Activated CD4-positive, alpha-beta memory T cell treated with anti-CD3 and anti-CD28 coated beads for 36 hours (primary cell): ENCODE measurements at regions not wholly inside any gene's neighbourhood (a gene's known extent, or its start where the extent isn't known, plus 50 kb on each side); places are given as distances from the start of the nearest gene placed in this dataset.

Experiments used
- CTCF ChIA-PET: fragments of 350-600 bp; sonication (Branson Sonifier 250); formaldehyde crosslinking; loops from one replicate; lab custom pipeline; 2021; ENCODE audit warnings: antibody characterized with exemption, inconsistent platforms; lab: Charles Lee
- POLR2A ChIA-PET: fragments of 350-600 bp; sonication (Branson Sonifier 250); formaldehyde crosslinking; loops from one replicate; lab custom pipeline; 2021; ENCODE audit warnings: antibody characterized with exemption; lab: Charles Lee
- DNase-seq: peaks from one replicate; pipeline ENCODE4 v3.0.0-alpha.2; 2020
- H3K27ac Mint-ChIP-seq: one replicate; pipeline ENCODE4 v1.8.0; 2021; ENCODE audit warnings: mixed read lengths
- H3K27me3 Mint-ChIP-seq: one replicate; pipeline ENCODE4 v1.8.0; 2021; ENCODE audit warnings: mixed read lengths
- H3K36me3 Mint-ChIP-seq: one replicate; pipeline ENCODE4 v1.8.0; 2021; ENCODE audit warnings: mixed read lengths
- H3K4me1 Mint-ChIP-seq: one replicate; pipeline ENCODE4 v1.8.0; 2021; ENCODE audit warnings: low read depth, mixed read lengths
- H3K4me3 Mint-ChIP-seq: one replicate; pipeline ENCODE4 v1.8.0; 2021; ENCODE audit warnings: mild to moderate bottlenecking, mixed read lengths
- H3K9me3 Mint-ChIP-seq: one replicate; pipeline ENCODE4 v1.8.0; 2021; ENCODE audit warnings: mixed read lengths
- intact Hi-C: fragments of 100-400 bp; cut with micrococcal nuclease; formaldehyde crosslinking; loops from one replicate; pipeline ENCODE4 v1.15.1; 2023

DNA sequence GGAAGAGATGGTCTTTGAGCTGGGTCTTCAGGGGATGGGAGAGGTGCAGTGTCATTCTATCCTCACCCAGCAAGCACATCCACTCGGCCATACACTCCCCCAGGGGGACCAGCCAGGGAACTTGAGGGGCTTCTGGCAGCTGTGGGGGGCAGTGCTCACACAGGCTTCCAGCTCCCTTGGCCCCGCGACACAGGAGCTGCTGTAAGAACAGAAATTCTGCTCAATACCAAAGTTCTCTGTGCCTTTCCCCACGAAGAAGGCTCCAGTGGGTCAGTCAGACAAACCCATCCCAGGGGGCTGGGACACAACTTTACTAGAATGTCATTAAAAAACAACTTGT lies 289.1 kb upstream of the RTL1 start:
- H3K36me3 Mint-ChIP-seq = no peaks in the 10 kb centered on the region

DNA sequence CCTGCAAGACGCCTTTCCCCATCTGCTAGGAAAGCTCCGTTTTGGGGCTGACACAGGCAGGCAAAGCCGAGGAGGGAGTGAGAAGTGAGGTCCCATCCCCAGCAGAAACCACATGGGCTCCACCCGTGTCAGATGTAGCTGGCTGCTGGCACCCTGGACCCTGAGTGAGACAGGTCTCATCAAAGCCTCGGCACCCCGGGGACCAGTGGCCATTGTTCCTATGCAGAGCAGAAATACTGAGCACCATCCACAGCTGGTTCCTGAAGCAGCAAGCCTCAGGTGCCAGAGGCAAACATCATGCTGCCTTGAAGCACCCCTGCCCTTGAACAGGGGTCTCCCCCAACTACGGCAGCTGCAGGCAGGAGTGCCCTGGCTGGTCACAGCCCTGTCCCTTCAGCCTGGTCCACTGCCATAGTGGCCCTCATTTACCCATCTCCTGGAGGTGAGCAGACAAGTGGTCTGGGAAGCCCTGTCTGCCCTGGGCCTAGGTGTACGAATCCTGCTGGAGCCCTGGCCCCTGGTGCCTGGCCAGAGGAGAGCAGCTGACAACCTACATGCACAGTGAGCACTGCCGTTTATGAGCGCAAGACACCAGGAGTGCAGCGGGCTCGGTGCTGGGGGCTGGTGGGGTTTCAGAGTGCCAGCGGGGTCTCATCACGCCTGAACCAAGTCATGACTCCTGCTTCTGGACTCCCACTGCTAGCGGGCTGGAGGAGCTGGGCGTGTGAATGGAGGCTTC lies 289.8 kb upstream of the RTL1 start:
- intact Hi-C loops = no loop called here
- ChIA-PET POLR2A (no interaction called here), CTCF (no interaction called here)
- Mint-ChIP-seq H3K36me3 (no peaks in the 10 kb centered on the region), H3K27ac (no peak overlapping the region), H3K27me3 (peaks cover 2% of the 10 kb centered on the region), H3K4me1 (no peaks in the 10 kb centered on the region), H3K4me3 (no peak overlapping the region), H3K9me3 (no peaks in the 10 kb centered on the region)
- no peak for DNase-seq

More for the DNA sequence above, 289.1 kb upstream of the RTL1 start:
- intact Hi-C loops = no loop called here
- Mint-ChIP-seq H3K27ac (no peak overlapping the region), H3K4me3 (no peak overlapping the region), H3K4me1 (no peaks in the 10 kb centered on the region), H3K27me3 (peaks cover 2% of the 10 kb centered on the region), H3K9me3 (no peaks in the 10 kb centered on the region)
- POLR2A ChIA-PET = interaction anchor here (0.5 kb wide), 1 partner anchor 319 kb away, joined by 3 read pairs; no protein-coding TSS in a partner anchor
- CTCF ChIA-PET = no interaction called here
- no peak for DNase-seq

DNA sequence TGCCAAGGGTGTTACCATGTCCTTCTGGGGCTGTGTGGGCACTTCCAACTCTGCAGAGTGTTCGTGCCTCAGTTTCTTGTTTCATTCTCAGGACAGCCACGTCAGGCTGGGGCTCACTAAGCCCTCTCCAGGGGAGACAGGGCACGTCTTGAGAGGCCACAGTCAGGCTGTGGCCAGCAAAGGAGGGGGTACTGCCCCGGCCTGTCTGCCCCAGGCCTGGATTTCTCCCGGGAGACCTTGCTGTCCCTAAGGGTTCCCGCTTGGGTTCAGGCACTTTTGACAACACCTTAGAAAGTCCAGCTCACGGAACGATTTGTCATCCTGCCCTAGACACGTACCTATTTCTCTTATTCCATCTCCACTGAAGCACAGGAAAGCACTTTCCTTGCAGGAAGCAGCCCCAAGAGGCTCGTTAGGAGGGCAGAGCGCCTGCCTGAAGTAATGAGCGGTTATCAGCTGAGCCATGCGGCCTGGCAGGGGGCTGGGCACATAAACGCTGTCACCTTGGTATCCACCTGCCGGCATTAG lies 290.4 kb upstream of the RTL1 start:
- Mint-ChIP-seq H3K4me3 (no peak overlapping the region), H3K4me1 (no peaks in the 10 kb centered on the region), H3K27ac (no peak overlapping the region), H3K9me3 (no peaks in the 10 kb centered on the region), H3K27me3 (peaks cover 4% of the 10 kb centered on the region), H3K36me3 (no peaks in the 10 kb centered on the region)
- CTCF ChIA-PET = no interaction called here
- POLR2A ChIA-PET = no interaction called here
- no peak for DNase-seq
- intact Hi-C loops = no loop called here

DNA sequence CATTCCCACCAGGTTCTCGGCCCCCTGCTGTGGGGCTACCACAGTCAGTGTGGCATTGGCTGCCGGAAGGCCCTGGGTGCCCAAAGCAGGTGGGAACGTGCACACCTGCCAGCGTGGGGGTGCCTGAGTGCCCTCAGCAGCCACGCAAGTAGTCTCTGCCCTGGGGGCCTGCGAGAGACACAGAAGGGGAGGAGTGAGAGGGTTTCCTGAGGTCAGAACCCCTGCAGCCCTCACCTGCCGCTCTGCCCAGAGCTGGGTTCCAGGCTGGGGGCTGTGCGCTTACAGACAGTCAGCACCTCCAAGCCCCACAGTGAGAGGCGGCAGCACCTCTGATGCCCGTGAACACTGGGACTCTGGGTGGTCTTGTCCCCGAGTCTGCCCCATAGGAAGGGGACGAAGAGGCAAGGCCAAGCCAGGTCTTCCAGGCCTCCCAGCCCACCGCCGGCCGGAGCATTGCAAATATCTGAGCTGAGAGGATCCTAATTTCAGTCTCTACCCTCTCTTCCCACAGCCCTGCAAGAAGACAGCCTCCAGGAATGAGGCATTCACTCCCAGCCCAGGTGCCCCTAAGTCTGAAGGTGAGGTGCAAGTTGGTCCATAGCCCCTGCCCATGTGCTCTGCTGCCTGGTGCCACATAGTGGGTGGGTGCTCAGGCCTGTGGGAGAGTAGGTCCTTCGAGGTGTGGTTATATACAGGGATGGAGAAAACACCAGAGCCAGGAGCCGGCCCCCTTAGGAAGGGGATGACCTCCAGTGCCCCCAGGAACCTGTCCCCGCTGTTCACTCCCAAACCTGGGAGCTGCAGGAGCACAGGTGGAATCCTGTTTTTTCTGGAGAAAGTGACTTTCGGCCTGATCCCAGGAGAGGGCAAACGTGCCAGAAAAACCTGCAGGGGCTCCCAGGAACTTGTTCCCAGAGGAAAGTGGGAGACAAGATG lies 291.1 kb upstream of the RTL1 start:
- Mint-ChIP-seq H3K27me3 (peaks cover 4% of the 10 kb centered on the region), H3K27ac (no peak overlapping the region), H3K9me3 (no peaks in the 10 kb centered on the region), H3K36me3 (no peaks in the 10 kb centered on the region), H3K4me1 (no peaks in the 10 kb centered on the region), H3K4me3 (no peak overlapping the region)
- CTCF ChIA-PET = no interaction called here
- no peak for DNase-seq
- intact Hi-C loops = no loop called here
- POLR2A ChIA-PET = no interaction called here

DNA sequence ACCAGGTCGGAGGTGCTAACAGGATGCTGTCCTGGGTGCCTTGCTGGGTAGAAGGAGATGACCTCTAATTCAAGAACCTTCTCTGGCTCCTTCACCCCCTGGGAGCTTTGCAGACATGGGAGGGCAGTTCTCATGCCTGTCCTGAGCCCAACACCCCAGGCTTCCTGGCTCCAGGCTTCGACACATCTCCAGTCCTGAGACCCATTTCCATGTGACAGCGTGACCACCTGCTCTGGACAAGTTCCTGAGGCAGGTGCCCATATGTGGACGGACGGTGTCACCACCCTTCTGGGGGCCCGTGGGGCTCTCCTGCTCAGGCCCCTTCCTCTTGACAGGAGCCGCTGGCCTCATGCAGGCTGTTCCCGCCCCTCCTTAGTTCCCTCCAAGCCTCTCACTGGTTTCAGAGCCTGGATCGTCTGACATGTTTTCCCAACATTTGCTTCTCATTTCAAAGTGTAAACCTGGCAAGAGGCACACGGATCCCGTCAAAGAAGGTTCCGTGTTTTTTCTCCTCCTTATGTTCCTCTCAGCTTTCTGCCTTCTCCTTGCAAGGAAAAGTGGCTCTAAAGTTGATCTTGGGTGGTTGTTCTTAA lies 291.9 kb upstream of the RTL1 start:
- ChIA-PET CTCF (no interaction called here), POLR2A (no interaction called here)
- H3K27me3 Mint-ChIP-seq = peaks cover 4% of the 10 kb centered on the region
- no peaks in the 10 kb centered on the region for H3K36me3 Mint-ChIP-seq
- H3K4me3 Mint-ChIP-seq = no peak overlapping the region
- no peak overlapping the region for H3K27ac Mint-ChIP-seq
- intact Hi-C loops = no loop called here
- DNase-seq = no peak
- H3K4me1 Mint-ChIP-seq = no peaks in the 10 kb centered on the region
- no peaks in the 10 kb centered on the region for H3K9me3 Mint-ChIP-seq

DNA sequence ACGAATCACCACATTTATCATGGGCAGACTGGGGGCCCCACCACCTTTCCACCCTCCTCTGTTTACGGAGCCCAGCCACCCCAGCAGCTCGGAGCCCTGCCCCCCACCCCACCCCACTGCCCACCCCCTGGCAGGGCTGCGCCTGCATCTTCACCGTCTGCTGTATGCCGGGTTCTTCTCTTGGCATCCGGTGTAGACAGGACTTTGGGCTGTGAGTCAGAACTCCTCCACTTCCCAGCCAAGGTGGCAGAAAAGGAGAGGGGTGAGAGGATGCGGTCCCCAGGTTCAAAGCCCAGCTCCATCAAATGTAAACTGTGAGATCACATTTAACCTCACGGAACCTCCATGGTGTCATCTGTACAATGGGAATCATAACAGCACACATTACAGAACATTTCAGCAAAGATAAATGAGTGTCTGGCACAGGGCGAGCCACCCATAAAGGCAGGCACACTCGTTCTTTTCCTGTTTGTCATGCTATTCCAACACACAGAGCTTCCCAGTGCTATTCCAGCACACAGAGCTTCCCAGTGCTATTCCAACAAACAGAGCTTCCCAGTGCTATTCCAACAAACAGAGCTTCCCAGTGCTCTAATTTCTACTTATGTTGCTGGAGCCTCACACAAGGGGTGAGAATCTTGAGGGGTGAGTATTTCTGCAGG lies 292.7 kb upstream of the RTL1 start:
- peaks cover 4% of the 10 kb centered on the region for H3K27me3 Mint-ChIP-seq
- no peaks in the 10 kb centered on the region for H3K9me3 Mint-ChIP-seq

DNA sequence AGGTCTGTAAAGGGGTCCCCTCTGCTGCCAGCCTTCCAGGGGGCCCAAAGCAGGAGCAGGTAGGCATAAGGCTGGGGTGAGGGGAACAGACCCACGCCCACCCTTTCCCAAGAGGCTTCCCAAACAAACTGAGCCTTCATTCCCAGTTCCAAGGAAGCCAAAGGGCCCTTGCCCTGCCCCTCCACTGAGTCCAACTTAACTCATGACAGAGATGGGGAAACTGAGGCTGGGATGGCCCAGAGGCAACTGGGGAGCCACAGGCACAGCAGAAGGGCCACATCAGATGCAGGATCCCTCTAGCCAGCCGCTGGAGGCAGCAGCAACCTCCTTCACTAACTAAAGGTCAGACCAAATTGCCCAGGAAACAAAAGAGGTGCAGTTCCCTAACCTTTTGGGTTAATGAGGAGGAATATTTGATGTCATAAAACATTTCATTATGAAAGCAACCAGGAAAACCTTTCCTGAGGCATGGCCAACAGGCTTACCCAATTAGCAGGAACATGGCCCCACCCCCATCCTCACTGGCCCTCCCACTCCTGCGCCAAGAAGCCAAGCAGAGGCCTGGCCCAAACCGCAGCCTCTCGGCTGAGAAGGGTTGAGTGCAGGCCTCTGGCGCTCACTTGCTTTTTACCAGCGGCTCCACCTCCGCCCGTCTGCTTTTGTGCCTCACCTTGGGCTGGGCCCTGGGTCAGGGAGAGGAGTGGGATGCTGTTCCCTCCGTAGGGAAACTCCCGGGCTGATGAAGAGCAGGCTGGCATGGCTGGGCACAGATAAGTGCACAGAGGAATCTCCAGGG lies 293.5 kb upstream of the RTL1 start:
- H3K4me3 Mint-ChIP-seq = no peak overlapping the region
- no peaks in the 10 kb centered on the region for H3K4me1 Mint-ChIP-seq
- CTCF ChIA-PET = no interaction called here
- intact Hi-C loops = no loop called here
- POLR2A ChIA-PET = no interaction called here
- no peak for DNase-seq
- H3K9me3 Mint-ChIP-seq = no peaks in the 10 kb centered on the region
- H3K27me3 Mint-ChIP-seq = peaks cover 4% of the 10 kb centered on the region
- no peak overlapping the region for H3K27ac Mint-ChIP-seq
- no peaks in the 10 kb centered on the region for H3K36me3 Mint-ChIP-seq

More for the DNA sequence above, 292.7 kb upstream of the RTL1 start:
- DNase-seq = no peak
- H3K4me1 Mint-ChIP-seq = no peaks in the 10 kb centered on the region
- H3K4me3 Mint-ChIP-seq = no peak overlapping the region
- intact Hi-C loops = no loop called here
- no peaks in the 10 kb centered on the region for H3K36me3 Mint-ChIP-seq
- POLR2A ChIA-PET = no interaction called here
- CTCF ChIA-PET = no interaction called here
- H3K27ac Mint-ChIP-seq = no peak overlapping the region

DNA sequence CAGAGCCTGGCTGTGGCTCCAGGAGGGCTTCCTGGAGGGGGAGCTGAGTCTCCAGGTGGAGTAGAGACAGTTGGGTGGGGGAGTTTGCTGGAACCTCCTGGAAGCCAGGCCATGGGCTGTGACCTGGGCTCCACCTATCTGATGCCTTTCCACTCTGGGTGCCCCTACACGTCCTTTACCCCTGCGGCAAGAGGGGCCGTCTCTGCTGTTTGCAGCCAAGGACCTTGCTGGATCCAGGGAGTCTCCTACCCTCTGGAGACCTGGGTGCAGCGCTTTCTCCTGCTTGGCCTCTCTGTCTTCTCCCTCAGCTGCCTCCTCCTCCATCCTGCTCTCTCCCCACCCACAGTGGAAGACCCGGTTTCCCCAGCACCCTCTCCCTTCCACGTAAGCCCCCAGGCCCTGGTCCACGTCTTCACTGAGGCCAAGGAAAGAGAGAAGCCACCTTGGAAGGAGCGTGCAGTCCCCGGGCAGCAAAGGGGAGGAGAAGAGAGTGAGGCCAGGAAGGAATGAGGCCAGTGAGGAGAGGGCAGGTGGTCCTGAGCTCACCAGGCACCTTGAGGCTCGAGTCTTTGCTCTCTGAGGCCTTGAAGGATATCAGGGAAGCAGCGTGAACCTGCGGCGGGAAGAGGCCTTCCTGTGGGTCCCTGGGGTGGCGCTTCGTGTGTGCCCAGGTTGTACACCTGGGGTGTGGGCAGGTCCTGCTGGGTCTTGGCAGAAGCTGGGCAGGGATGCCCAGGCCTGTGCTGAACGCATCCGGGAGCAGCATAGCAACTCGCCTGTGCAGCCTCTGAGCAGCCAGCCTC lies 294.3 kb upstream of the RTL1 start:
- intact Hi-C loops = no loop called here
- H3K36me3 Mint-ChIP-seq = no peaks in the 10 kb centered on the region
- POLR2A ChIA-PET = no interaction called here

DNA sequence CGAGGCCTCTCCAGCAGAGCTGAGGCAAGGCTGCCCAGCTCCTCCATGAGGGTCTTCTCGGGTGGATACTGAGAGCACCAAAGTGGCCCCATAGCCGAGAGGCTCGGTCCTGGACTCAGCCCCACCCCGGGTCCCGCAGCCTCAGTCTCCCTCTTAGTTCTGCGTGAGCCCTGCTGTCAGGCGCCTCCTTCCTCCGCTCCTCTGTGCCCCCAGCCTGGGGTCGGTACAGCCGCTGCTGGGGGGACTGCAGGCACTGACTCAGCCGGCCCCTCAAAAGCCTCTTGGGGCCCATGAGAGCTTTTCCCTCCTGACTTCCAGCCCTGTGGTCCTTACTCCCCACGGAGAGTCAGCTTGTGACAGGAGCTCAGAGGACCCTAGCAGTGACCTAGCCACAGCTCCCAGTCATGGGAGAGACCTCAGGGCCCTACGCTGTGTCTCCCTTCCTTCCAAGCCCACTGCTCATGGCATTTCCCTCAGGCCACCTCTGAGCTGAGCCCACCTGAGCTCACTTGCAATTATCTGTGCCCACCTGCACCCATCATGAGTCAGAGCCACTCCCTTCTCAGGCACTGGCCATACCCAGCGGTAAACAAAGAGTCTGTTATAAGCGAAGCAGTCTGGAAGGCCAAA lies 295.0 kb upstream of the RTL1 start:
- intact Hi-C loops = no loop called here
- POLR2A ChIA-PET = no interaction called here

More for the DNA sequence above, 294.3 kb upstream of the RTL1 start:
- no peaks in the 10 kb centered on the region for H3K4me1 Mint-ChIP-seq
- no peaks in the 10 kb centered on the region for H3K9me3 Mint-ChIP-seq
- peaks cover 4% of the 10 kb centered on the region for H3K27me3 Mint-ChIP-seq
- CTCF ChIA-PET = no interaction called here
- no peak overlapping the region for H3K4me3 Mint-ChIP-seq
- H3K27ac Mint-ChIP-seq = no peak overlapping the region
- DNase-seq = no peak

DNA sequence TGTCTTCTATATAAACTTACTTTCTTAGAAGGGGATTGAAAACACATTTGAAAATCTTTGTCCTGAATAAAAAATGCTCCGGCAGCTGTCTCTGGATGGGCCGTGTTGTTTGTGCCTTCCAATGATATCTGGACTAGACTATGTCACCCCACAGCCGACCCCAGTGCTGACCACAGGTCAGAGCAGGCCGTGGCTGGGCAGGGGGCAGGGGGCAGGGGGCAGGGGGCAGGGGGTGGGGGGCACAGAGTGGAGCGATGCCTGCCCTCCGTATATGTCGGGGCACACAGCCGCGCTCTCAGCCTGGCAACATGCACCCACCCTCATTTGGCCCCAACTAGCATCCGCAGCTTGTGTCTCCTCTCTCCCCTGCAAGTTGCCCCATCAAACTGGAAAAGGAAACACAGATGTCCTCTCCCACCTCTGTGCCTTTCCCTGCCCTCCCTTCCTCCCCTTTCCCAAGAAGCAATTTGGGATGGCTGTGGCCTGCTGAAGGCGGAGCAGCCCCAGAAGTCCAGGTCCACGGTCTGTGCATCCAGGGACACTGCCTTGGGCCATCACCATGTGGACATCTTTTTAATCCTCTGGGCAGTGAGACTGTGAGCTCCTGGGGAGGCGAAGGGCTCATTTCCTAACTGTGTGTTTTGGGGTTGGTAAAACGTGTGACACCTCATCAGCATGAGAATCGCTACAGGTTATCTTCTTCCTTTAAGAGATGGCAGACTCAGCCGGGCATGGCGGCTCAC lies 295.7 kb upstream of the RTL1 start:
- Mint-ChIP-seq H3K4me1 (no peaks in the 10 kb centered on the region), H3K9me3 (peaks cover 6% of the 10 kb centered on the region), H3K4me3 (no peak overlapping the region), H3K27me3 (peaks cover 2% of the 10 kb centered on the region), H3K27ac (no peak overlapping the region), H3K36me3 (no peaks in the 10 kb centered on the region)
- no peak for DNase-seq
- CTCF ChIA-PET = no interaction called here
- intact Hi-C loops = no loop called here
- POLR2A ChIA-PET = no interaction called here

More for the DNA sequence above, 295.0 kb upstream of the RTL1 start:
- Mint-ChIP-seq H3K4me3 (no peak overlapping the region), H3K36me3 (no peaks in the 10 kb centered on the region), H3K27me3 (peaks cover 3% of the 10 kb centered on the region), H3K27ac (no peak overlapping the region), H3K9me3 (peaks cover 6% of the 10 kb centered on the region), H3K4me1 (no peaks in the 10 kb centered on the region)
- DNase-seq = no peak
- CTCF ChIA-PET = no interaction called here
